ENCODE measurements at regions not wholly inside any gene's neighbourhood (a gene's known extent, or its start where the extent isn't known, plus 50 kb on each side); places are given as distances from the start of the nearest gene placed in this dataset.
"Not testable (repeated sequence)": the region's sequence is repeated elsewhere in the genome, so short reads cannot be mapped to it uniquely, and the experiment has no call there.

DNA sequence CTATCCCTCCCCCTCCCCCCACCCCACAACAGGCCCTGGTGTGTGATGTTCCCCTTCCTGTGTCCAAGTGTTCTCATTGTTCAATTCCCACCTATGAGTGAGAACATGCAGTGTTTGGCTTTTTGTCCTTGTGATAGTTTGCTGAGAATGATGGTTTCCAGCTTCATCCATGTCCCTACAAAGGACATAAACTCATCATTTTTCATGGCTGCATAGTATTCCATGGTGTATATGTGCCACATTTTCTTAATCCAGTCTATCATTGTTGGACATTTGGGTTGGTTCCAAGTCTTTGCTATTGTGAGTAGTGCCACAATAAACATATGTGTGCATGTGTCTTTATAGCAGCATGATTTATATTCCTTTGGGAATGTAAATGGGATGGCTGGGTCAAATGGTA is 295.1 kb downstream of the KLHL13 start:
- peak; percentile 92 for TF ChIP-seq ZNF146 (tag by site-specific recombination; IDR thresholded peaks at IDR 0.05)
- TF ChIP-seq, protein P1, sequence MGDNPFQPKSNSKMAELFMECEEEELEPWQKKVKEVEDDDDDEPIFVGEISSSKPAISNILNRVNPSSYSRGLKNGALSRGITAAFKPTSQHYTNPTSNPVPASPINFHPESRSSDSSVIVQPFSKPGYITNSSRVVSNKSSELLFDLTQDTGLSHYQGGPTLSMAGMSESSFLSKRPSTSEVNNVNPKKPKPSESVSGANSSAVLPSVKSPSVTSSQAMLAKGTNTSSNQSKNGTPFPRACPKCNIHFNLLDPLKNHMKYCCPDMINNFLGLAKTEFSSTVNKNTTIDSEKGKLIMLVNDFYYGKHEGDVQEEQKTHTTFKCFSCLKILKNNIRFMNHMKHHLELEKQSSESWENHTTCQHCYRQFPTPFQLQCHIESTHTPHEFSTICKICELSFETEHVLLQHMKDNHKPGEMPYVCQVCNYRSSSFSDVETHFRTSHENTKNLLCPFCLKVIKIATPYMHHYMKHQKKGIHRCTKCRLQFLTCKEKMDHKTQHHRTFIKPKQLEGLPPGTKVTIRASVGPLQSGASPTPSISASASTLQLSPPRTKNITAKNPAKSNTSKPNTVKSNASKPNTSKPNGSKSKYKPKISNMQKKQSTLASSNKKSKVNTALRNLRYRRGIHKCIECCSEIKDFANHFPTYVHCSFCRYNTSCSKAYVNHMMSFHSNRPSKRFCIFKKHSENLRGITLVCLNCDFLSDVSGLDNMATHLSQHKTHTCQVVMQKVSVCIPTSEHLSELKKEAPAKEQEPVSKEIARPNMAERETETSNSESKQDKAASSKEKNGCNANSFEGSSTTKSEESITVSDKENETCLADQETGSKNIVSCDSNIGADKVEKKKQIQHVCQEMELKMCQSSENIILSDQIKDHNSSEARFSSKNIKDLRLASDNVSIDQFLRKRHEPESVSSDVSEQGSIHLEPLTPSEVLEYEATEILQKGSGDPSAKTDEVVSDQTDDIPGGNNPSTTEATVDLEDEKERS (tag by site-specific recombination; IDR thresholded peaks at IDR 0.05): 0 out of 2 replicates have a peak, but pooled peaks have one; percentile 11

DNA sequence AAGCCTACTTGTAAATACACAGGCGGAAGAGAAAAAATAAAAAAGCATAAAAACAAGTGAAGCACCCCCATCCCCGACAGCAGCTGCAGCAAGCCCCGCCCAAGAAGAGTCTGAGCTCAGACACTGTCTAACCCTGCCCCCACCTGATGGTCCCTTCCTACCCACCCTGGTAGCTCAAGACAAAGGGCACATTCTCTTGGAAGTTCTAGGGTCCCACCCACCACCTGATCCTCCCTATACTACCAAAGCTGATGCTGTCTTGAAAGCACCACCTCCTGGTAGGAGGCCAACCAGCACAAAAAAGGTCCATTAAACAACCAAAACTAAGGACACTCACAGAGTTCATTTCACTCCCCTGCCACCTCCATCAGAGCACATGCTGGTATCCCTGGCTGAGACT is 308.2 kb downstream of the KLHL13 start:
- CTCF ChIA-PET: interaction anchor here (0.6 kb wide), 2 partner anchors 395 to 677 kb away, joined by 3 to 4 read pairs; no protein-coding TSS in a partner anchor
- Histone ChIP-seq H3K36me3 (ENCODE audit: control insufficient read depth in 2 of 2, insufficient read depth in 1 of 2, low read length in 2 of 2) (no peaks in the 10 kb centered on the region), H3K27ac (ENCODE audit: extremely low read depth, low read depth, low read length) (no peak overlapping the region), H3K9me3 (ENCODE audit: control insufficient read depth, insufficient read depth, low read depth, low read length) (no peaks in the 10 kb centered on the region), H3K4me1 (ENCODE audit: control insufficient read depth, insufficient read depth, low read length) (no peaks in the 10 kb centered on the region), H3K4me3 (ENCODE audit: low read depth, low read length) (no peak overlapping the region)
- TF ChIP-seq PRDM1 (tag by site-specific recombination; IDR thresholded peaks at IDR 0.05): no peak
- POLR2A ChIA-PET: no interaction called here

More for the DNA sequence above, 295.1 kb downstream of the KLHL13 start:
- CTCF ChIA-PET; H3K9me3 ChIP-seq (ENCODE audit: control insufficient read depth, insufficient read depth, low read depth, low read length); POLR2A ChIA-PET; H3K36me3 ChIP-seq (ENCODE audit: control insufficient read depth in 2 of 2, insufficient read depth in 1 of 2, low read length in 2 of 2); H3K4me1 ChIP-seq (ENCODE audit: control insufficient read depth, insufficient read depth, low read length); H3K27ac ChIP-seq (ENCODE audit: extremely low read depth, low read depth, low read length); H3K4me3 ChIP-seq (ENCODE audit: low read depth, low read length): not testable (repeated sequence)

DNA sequence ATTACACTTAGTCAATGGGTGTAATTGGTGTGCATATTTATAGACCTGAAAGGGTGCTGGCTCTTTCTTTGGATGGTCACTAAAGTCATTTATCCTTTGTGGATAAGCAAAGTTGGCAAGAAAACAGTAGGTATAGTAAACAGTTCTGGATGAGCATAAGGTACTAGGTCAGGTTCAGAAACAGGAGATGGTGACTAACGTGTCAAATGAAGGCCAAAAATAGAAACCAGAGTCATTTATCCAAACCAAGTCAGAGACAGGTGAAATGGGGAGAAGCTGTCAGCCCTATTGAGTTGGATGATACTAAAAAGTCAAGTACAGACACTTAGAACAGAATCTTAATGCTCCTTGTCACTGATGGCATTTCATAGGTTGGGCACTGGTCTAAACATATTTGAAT is 313.1 kb downstream of the KLHL13 start:
- ChIA-PET POLR2A (no interaction called here), CTCF (no interaction called here)
- Histone ChIP-seq H3K36me3 (ENCODE audit: control insufficient read depth in 2 of 2, insufficient read depth in 1 of 2, low read length in 2 of 2) (no peaks in the 10 kb centered on the region), H3K4me1 (ENCODE audit: control insufficient read depth, insufficient read depth, low read length) (no peaks in the 10 kb centered on the region), H3K4me3 (ENCODE audit: low read depth, low read length) (no peak overlapping the region), H3K9me3 (ENCODE audit: control insufficient read depth, insufficient read depth, low read depth, low read length) (no peaks in the 10 kb centered on the region), H3K27ac (ENCODE audit: extremely low read depth, low read depth, low read length) (no peak overlapping the region)
- TF ChIP-seq GLIS1 (tag by site-specific recombination; IDR thresholded peaks at IDR 0.05): no peak
- no peak for TF ChIP-seq FEZF1 (tag by site-specific recombination; IDR thresholded peaks at IDR 0.05)
- TF ChIP-seq, protein P2, sequence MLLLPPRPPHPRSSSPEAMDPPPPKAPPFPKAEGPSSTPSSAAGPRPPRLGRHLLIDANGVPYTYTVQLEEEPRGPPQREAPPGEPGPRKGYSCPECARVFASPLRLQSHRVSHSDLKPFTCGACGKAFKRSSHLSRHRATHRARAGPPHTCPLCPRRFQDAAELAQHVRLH (tag by site-specific recombination; IDR thresholded peaks at IDR 0.05): no peak
- TF ChIP-seq ZNF248 (tag by site-specific recombination; IDR thresholded peaks at IDR 0.05): no peak
- TF ChIP-seq ZBTB11 (tag by site-specific recombination; conservative IDR thresholded peaks at IDR 0.05; ENCODE audit: low read depth): no peak
- TF ChIP-seq, protein P3, sequence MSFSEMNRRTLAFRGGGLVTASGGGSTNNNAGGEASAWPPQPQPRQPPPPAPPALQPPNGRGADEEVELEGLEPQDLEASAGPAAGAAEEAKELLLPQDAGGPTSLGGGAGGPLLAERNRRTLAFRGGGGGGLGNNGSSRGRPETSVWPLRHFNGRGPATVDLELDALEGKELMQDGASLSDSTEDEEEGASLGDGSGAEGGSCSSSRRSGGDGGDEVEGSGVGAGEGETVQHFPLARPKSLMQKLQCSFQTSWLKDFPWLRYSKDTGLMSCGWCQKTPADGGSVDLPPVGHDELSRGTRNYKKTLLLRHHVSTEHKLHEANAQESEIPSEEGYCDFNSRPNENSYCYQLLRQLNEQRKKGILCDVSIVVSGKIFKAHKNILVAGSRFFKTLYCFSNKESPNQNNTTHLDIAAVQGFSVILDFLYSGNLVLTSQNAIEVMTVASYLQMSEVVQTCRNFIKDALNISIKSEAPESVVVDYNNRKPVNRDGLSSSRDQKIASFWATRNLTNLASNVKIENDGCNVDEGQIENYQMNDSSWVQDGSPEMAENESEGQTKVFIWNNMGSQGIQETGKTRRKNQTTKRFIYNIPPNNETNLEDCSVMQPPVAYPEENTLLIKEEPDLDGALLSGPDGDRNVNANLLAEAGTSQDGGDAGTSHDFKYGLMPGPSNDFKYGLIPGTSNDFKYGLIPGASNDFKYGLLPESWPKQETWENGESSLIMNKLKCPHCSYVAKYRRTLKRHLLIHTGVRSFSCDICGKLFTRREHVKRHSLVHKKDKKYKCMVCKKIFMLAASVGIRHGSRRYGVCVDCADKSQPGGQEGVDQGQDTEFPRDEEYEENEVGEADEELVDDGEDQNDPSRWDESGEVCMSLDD (tag by site-specific recombination; IDR thresholded peaks at IDR 0.05): no peak
- no peak for TF ChIP-seq ZNF23 (tag by site-specific recombination; IDR thresholded peaks at IDR 0.05; ENCODE audit: borderline replicate concordance)
- TF ChIP-seq SALL2 (tag by site-specific recombination; IDR thresholded peaks at IDR 0.05; ENCODE audit: borderline replicate concordance): no peak
- TF ChIP-seq SP3 (tag by site-specific recombination; IDR thresholded peaks at IDR 0.05): no peak
- no peak for TF ChIP-seq ZNF211 (tag by site-specific recombination; IDR thresholded peaks at IDR 0.05; ENCODE audit: low read depth)
- no peak for TF ChIP-seq ZNF654 (tag by site-specific recombination; IDR thresholded peaks at IDR 0.05; ENCODE audit: low read depth)
- no peak for TF ChIP-seq PRDM1 (tag by site-specific recombination; IDR thresholded peaks at IDR 0.05)
- no peak for TF ChIP-seq AEBP2 (tag by site-specific recombination; IDR thresholded peaks at IDR 0.05; ENCODE audit: borderline replicate concordance)

Data from HEK293 (cell line).